ENCODE measurements at regions not wholly inside any gene's neighbourhood (a gene's known extent, or its start where the extent isn't known, plus 50 kb on each side); places are given as distances from the start of the nearest gene placed in this dataset.
"Not testable (repeated sequence)": the region's sequence is repeated elsewhere in the genome, so short reads cannot be mapped to it uniquely, and the experiment has no call there.

GRCh38 chr6:14499841-14500240, 382.3 kb downstream of the CD83 start:
- peak in 1 of 14 donors; percentile 19 for DNase-seq

- DNase-seq, result no peak
These were observed 383.2 kb downstream of the CD83 start for GRCh38 chr6:14500809-14501208.

DNA sequence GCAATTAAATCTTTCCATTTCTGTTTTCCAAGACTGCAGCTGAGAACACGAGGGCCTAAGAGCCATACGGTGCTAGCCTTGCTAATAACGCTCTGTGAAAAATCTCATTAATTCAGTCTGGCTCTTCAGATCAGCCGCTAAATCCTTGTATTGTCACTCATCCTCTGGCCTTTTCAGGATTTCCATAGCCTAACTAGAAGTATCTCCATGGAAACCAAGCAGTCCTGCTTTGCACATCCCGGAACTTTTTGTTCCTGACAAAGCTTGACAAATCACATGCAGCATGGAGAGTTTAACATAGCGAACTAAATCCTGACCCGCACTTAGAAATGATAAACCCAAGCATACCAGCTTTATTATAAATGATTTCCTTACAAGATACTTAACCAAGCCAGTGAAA, 383.7 kb downstream of the CD83 start:
- no peak for DNase-seq

- DNase-seq, result no peak
These were observed 384.3 kb downstream of the CD83 start for GRCh38 chr6:14501914-14502313.

GRCh38 chr6:14502551-14502950, 385.0 kb downstream of the CD83 start:
- no peak for DNase-seq

- DNase-seq, result no peak
These were observed 387.8 kb downstream of the CD83 start for GRCh38 chr6:14505401-14505800.

- no peak for DNase-seq
These were observed 389.2 kb downstream of the CD83 start for GRCh38 chr6:14506656-14507246.

GRCh38 chr6:14509120-14509519, 391.5 kb downstream of the CD83 start:
- no peak for DNase-seq

DNA sequence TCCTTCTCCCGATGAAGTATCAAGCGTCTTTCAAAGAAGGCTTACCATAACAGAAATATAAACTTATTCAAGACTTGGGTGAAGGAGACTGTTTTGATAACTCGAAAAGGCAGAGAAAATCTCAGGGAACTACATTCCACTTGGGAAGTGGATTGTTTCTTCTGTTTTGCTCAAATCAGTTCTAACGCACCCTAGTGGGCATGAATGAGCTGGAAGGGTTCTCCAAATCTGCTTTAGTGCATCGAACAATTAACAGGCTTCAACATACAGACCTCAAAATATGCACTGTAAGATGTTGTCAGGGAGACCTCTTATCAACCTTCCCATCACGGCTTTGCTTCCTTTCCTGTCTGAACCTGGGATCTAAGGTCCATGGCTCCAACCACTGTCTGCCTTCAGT, 392.5 kb downstream of the CD83 start:
- DNase-seq, result no peak

DNA sequence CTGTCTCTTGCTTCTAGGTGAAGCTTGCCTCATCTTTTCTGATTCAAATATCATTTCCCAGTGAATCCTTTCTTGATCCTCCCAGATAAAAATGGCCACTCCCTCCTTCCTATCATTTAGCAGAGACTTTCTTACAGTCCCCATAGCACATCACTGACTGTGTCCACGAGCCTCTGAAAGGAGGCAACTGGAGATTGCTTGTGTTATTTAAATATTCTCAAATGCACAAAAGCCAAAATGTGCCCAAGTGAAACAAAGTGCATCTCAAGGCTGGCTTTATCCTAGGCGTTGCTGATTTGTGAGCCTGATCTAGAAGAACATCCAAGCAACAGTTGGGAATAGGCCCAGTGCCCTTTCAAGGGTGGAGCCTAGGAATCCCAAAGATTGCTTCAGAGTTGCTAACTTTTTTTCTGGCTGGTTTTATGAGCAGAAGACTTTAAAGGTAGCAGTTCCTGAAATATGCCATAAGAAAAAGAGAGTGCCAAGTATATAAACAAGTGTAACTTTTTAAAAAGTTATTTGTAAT, 393.6 kb downstream of the CD83 start:
- DNase-seq, result no peak

DNA sequence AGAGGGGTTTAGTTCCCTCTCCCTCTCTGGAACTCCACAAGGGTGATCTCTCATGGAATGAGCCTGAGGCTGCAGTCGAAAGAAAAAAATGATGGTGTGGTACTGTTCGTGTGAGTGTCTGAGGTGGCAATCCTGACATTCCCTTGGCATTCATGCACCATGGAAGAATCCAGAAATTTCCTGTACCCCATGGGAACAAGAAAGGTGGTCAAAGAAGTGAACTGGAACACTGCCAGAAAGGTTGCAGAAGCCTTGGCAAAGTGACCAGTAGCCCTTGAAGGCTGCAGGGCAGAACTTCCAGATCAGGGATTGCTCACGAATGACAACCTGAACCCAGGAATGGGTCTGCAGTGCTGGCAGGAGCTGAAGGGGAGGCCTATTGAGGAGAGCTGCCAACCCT, 394.7 kb downstream of the CD83 start:
- DNase-seq, result no peak

DNA sequence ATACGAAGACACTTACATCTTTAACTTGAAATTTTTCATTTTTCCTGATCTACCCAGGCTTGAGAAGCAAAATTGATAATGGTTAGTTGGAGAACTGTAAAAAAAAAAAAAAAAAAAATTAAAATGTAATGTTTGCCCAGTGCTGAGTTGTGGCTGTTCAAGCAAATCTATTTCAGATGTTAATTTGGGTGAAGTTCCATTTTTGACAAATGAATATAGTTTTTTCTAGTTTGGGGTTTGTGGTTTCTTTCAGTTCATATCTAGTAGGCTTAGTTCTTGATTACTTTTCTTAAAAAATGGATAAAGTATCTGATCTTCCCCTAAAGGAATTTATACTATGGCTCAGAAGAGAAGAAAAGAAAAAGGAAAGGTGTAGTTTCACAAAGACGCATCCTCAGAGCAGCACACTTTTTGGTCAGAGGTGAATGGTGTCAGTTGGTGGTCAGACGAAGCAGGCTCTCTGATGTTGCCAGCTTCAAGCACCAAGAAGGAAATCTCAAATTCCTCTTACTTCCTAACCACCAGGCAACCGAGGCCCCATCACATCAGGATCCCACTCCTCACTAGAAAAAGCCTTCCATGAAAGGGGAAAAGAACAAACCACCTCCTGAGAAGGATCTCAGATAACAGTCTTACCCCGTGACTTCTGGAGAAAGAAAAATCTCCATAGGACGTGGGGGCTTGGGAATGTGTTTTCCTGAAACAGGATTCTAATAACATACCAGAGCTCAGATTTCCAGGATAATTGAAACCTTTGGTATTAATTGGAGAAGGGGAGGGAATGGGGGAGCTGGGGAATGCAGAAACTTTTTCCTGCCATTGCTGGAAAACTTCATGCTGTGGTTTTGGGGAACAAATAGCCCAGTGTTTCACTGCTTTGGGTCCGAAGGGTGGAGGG, 396.2 kb downstream of the CD83 start:
- DNase-seq, result no peak

DNA sequence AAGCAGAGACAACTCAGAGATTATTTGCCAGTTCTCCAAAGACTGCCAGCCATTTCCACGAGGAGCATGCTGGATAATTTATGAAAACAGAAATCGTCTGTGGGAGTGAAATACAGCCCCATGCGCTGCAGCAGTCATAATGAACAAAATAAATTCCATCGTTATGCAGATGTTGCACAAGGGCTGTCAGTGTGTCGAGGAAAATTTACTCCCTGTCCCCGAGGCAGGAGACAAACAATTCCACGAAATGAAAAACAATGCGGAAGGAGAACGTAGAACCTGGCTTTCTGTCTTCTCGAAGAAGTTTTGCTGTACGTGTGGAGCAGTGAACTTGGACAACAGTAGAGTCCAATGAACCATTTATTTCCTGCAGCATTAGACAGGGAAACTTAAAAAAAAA, 399.4 kb downstream of the CD83 start:
- no peak for DNase-seq

DNA sequence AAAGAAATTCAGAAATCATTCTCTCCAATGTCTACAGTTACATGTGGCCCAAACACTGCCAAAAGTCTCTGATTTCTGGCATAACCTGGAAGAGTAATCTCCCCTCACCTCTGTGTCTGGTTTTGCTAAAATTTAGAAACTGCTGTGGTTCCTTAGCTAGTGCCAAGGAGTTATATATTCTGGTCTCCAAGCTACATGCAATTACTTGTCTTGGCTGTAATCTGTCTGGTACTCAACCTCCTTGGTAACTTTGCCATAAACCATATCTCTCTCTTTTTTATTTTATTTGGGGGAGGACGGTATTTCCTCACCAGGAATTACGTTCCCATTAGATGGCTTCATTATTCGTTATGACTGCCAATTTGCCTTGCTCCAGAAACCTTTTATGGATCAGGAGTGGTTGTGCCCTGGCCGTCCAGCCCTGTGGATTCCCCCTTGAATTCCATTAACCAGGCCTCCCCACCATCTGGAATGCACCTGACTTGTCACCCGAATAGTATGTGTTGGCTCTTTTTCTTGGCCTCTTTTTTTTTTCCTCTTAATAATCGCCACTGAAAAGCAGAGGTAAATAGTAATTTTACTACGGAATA, 400.0 kb downstream of the CD83 start:
- peak in 1 of 14 donors; percentile 9 for DNase-seq

DNA sequence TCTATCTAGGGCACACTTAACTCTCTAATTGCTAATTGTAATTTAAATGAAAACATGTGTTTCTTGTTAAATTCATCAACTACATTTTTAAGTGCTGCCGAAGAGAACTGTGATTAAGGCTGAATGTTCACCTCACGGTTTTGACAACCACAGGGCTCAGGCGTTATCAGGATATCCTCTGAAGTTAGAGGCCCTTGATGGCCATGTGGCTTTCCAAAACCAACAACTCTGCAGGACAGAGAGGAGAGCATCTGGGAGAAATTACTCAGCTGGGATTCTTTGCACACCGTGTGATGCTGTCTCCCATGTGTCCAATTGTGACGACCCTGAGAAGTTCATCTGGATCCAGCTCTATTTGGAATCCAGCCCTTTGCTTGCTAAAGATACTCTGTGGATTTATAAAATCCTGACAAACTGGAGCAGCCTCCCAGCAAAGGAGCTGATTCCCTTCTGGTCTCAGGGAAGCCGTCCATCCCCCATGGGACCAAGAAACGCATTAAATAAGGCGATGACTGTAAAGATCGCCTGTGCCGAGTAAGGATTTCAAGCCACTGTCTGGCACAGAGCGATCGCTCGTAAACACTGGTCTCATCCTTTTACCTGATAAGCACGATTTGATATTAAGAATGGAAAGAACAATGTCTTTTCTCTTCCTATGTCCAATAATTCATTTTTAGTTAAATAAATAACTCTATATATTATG, 401.1 kb downstream of the CD83 start:
- no peak for DNase-seq

GRCh38 chr6:14520029-14520428, 402.5 kb downstream of the CD83 start:
- DNase-seq, result no peak

DNA sequence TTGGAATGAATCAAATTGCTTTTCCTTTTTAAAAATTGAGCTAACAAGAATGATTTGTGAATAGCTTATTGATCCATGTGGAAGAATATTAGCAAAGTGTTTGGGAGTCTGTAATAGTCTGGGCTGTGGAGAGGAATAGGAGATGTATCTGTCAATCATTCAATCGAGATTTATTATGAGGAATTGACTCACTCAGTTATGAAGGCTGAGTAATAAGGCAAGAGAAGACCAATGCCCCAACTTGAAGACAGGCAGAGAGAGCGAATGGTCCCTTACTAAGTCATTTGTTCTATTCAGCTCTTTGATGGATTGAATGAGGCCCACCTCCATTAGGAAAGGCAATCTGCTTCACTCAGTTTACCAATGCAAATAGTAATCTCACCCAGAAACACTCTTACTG, 403.0 kb downstream of the CD83 start:
- DNase-seq, result no peak

DNA sequence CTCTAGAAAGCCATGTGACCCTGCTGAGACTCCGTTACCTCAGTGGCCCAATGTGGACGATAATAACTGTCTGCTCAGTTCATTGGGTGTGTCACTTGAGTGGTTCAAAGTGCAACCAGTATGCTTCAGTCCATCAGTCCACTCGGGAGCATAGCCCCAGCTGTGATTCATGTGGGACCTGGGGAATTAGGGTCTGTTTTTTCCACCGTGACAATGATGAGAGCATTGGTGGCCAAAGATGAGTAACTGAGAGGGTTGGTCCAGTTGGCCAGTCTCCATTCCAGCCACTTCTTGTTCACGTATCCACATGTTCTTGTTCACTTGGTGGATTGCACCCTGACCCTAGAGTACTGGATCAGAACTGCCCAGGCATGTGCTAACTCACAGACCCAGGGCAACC, 403.6 kb downstream of the CD83 start:
- DNase-seq, result no peak

DNA sequence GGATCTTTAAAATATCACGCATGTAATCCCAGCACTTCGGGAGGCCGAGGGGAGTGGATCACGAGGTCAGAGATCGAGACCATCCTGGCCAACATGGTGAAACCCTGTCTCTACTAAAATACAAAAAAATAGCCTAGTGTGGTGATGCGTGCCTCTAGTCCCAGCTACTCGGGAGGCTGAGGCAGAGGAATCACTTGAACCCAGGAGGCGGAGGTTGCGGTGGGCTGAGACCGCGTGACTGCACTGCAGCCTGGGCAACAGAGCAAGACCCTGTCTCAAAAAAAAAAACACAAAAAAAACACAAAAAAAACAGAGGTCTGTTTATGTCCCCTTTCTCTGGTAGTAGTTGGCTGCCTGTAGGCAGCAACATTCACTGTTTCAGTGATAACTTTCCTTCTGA, 404.3 kb downstream of the CD83 start:
- not testable (repeated sequence) for DNase-seq

- DNase-seq, result no peak
These were observed 406.7 kb downstream of the CD83 start for GRCh38 chr6:14524319-14524718.

DNA sequence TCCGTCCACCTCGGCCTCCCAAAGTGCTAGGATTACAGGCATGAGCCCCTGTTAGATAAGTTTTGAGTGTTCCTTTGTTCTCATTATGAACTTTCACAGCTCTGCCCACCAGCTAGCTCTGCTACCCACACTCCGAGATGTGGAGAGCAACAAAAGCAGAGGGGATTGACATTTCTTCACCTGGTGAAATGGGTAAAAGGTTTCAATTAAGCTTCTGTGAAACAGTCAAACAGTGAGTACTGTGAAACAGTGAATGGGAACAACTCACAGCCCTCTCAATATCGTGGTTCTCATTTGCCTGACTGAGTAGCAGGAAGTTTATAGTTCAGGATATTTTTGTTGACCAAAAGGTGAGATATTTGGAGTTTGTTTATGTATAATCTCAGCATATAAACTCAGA, 412.8 kb downstream of the CD83 start:
- no peak for DNase-seq

DNA sequence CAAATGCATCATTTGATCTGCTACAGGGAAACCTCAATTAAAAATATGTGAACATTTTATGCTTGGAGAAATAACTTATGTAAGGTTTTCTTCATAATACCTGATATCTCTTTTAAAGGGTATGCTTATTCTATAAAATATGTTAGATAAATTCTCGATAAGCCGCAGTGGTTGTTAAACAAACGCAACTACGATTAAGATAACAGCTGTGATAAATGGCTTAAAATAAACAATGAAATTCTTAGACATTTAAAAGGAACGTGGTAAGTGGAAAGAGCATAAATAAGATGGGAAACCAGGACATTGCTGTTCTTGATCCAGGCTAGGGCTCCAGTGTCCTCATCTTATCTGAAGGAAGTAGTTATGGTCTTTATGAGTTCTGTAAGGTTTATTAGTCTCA, 415.9 kb downstream of the CD83 start:
- no peak for DNase-seq

- DNase-seq, result no peak
These were observed 419.5 kb downstream of the CD83 start for GRCh38 chr6:14537030-14537429.

Data from C1 segment of cervical spinal cord (tissue), 14 donors.